Effector CD4-positive, alpha-beta T cell (primary cell): ENCODE measurements at regions not wholly inside any gene's neighbourhood (a gene's known extent, or its start where the extent isn't known, plus 50 kb on each side); places are given as distances from the start of the nearest gene placed in this dataset.
"Not testable (repeated sequence)": the region's sequence is repeated elsewhere in the genome, so short reads cannot be mapped to it uniquely, and the experiment has no call there.

ENCODE experiments used
- DNase-seq: peaks from one replicate; pipeline ENCODE4 v3.0.0-alpha.2; 2020

DNA sequence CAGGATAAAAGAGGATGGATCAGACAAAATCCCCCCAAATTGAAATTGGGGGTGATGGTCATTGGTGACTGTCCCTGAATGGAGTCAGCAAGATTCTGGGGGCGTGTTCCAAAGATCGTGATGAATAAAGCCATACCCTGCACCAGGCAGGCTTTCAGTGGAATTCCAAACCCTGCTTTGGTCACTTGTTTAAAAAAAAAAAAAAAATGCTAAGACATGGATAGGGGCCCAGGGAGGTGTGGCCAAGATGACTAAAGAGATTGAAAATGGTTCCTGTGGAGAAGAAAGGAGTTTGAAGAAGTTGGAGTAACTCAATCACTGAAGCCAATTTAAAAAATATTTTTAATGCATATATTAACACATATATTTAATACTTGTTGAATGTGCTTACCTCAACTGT is 161.4 kb upstream of the KCNG1 start:
- DNase-seq: no peak

GRCh38 chr20:51183451-51183850 is 160.5 kb upstream of the KCNG1 start:
- DNase-seq: no peak

DNA sequence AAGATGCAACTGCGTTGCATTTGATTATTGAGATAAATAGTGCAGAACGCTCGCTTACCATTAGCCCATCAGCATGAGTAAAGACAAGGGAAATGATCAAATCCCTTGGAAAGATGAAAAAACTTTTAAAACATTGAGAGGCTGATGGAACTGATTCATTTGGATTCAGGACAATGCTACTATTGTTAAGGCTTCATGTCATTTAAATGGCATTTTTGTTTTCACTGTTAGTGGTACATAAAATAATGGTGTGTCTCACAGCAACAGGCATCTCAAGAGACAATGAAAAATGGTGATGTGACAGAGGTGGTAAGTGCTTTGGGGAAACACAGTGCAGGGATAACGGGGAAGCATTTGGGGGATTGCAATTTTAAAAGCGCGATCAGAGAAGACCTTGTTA is 159.7 kb upstream of the KCNG1 start:
- DNase-seq: no peak

- DNase-seq: no peak
Measured at GRCh38 chr20:51178153-51178552, 155.2 kb upstream of the KCNG1 start.

DNA sequence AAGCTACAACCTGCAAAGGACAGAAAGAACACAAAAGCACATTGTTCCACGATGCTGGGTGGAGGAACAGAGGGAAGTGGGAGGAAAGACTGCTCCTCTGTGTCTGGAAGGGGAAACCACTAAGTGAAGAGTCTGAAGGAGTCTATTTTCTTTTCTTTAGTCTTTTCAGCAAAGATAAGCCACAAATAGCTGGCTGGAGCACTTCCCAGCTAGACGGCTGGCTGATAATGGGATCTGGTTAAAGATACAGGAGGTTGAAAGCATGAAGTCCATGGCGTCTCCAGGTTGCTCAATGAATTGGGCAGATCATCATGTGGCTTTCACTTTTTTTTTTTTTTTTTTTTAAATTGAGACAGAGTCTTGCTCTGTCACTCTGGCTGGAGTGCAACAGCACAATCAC is 154.0 kb upstream of the KCNG1 start:
- no peak for DNase-seq

DNA sequence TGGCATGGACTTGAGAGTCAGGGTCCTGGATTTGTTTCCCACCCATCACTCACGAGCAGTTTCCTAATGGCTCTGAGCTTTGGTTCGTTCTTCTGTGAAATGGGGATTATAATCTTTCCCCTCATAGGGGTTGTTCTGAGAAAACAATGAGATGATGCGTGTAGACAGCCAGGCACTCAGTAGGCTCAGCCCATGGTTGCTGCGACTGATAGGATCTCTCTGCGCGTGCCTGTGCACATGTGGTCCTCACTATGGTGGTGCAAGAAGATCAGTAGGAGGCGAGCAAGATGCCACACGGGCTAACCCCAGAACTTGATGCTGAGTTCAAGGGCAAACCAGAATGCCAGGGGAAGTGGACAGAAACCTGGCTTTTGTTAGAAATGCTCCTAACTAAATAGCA is 153.5 kb upstream of the KCNG1 start:
- DNase-seq: no peak

DNA sequence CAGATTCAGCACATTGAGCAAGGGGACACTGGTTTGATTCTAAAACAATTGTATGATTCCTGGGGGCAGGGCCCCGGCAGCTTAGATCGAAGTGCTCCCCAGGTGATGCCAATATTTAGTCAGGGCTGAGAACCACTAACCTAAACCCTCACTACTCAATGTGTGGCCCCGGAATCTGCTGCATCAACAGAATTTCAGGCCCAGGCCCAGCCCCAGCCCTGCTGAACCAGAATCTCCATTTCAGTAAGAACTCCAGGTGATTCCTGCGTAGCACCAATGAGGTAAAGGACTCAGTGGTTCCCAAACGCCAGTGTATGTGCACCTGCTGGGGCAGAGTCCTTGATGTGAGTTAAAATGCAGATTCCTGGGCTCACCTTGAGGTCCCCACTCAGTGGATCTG is 152.8 kb upstream of the KCNG1 start:
- no peak for DNase-seq

DNA sequence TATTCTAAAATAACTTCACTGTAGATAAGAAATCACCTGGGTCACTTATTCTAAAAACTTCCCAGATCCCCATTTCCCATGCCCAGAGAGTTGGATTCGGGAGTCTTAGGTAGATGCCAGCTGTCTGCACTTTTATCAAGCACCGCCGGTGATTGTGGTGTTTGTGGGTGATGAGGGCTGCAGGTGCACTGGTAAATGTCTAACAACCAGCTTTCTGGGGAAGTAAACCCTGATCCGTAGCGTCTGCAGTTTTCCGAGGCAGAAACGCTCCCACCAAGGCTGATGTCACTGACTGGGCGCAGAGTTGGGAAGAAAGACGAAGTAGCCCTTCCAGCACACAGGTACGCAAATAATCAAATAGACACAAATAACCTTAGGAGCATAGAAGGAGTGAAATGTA is 152.2 kb upstream of the KCNG1 start:
- DNase-seq: no peak

- DNase-seq: no peak
Measured at GRCh38 chr20:51174536-51174935, 151.6 kb upstream of the KCNG1 start.

DNA sequence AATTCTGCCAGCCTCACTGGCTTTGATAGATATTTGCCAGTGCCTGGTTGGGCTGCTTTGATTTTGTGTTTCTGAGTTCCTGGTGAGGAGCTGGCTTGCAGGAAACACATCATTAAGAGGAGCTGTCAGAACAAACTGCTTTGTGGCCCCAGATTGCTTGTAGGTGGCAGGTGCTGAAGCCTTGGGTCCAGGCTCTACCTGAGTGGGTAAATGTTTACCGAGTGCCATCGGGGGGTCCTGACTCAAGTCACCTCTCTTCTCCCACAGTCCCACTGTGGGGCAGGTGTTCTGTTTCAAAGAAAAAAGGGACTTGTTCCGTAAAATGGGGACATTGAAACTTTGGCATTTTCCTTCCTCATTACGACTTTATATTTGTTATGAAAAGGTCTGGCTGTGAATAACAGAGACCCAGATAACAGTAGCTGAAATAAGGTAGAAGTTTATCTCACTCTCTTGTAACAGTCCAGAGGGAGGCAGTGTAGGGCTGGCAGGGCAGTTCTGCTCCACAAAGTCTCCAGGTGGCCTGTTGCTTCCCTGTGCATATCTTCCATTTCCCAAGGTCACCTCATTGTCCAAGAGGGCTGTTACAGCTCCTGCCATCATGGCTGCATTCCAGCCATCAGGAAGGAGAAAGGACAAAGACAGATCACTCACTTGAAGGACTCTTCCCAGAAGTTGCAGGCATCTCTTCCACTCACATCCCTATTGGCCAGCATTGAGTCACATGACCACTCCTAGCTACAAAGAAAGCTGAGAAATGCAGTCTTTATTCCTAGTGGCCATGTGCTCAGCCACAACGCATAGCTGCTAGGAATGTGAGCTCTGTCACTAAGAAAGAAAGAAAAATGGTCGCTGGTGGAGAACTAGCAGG is 149.9 kb upstream of the KCNG1 start:
- no peak for DNase-seq

GRCh38 chr20:51171141-51171540 is 148.2 kb upstream of the KCNG1 start:
- no peak for DNase-seq

DNA sequence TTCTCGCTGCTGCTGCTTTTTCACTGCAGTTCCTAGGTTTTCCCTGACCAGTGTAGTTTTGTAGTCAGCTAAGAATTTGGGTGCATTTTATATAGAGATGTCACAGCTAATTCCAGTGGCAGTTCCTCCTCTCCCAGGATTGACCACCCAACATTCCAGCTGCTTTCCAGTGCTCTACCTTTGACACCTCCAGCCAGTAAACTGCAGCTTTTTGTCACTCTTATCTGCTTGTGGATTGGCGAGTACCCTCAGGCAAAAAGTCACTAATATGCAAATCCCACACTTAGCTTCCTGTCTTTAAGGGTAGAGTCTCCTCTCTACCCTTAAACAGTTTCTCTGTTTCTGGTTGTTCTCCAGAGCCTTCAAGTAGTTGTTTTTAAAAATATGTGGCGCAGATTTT is 146.9 kb upstream of the KCNG1 start:
- DNase-seq: no peak

- not testable (repeated sequence) for DNase-seq
Measured at GRCh38 chr20:51167911-51168310, 145.0 kb upstream of the KCNG1 start.

DNA sequence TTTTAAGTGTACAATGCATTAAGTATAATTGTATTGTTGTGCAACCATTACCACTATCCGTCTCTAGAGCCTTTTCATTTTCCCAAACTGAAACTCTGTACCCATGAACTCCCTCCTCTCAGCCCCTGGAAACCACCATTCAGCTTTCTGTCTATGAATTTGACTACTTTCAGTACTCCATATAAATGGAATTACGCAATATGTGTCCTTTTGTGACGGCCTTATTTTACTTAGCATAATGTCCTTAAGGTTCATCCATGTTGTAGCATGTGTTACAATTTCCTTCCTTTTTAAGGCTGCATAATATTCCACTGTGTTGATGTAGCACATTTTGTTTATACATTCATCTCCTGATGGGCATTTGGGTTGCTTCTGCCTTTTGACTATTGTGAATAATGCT is 143.6 kb upstream of the KCNG1 start:
- no peak for DNase-seq

DNA sequence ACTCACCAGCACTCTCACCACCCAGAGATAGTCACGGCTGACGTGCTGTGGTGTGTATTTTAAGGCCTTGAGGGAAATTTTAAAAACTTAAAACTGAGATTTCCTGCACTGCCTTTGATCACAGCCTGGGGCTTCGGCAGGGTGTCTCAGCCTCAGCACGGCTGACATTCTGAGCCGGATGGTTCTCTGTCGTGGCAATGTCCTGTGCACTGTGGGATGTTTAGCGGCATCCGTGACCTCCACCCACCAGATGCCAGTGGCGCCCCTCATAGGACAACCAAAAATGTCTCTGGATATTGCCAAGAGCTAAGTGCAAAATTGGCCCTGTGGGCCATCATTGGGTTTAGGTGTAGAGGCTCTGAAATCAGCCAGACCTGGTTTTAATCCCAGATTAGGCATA is 142.2 kb upstream of the KCNG1 start:
- no peak for DNase-seq

DNA sequence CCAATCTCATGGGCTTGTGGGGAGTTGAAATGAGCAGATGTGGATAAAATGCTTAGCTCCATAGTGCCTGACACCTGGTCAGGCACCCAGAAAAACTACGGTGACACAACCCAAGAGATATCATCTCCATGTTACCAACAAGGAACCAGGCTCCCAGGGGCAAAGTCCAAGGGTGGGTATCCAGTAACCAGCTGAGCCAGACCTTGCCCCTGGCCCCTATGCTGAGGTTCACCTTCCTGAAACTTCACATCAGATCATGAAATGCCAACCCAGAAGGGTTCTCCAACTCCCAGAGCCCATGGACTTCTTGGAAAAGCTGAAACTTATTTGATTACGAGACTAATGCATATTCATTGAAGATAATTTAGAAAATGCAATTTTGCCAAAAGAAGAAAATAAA is 141.8 kb upstream of the KCNG1 start:
- no peak for DNase-seq

GRCh38 chr20:51163996-51164600 is 141.2 kb upstream of the KCNG1 start:
- DNase-seq: no peak

DNA sequence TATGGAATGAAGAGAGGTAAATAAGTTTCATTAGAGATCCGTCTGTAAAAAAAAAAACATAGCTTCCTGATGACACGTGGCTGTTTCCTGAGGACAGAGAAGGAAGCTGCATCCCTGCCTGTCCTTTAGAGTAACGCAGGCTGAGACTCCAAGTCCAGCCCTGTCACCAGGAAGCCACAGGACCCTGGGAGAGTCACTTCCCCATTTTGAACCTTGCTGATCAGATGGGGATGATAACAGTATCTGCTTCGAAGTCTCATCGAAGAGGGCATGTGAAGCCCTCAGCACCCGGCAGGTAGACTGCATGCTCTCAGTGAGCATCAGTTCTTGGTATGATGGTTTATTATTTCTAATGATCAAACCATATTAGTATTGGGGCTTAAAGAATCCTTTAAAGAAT is 139.1 kb upstream of the KCNG1 start:
- no peak for DNase-seq

- no peak for DNase-seq
Measured at GRCh38 chr20:51160821-51161220, 137.9 kb upstream of the KCNG1 start.

GRCh38 chr20:51159981-51160380 is 137.1 kb upstream of the KCNG1 start:
- DNase-seq: no peak

GRCh38 chr20:51159303-51159702 is 136.4 kb upstream of the KCNG1 start:
- no peak for DNase-seq

DNA sequence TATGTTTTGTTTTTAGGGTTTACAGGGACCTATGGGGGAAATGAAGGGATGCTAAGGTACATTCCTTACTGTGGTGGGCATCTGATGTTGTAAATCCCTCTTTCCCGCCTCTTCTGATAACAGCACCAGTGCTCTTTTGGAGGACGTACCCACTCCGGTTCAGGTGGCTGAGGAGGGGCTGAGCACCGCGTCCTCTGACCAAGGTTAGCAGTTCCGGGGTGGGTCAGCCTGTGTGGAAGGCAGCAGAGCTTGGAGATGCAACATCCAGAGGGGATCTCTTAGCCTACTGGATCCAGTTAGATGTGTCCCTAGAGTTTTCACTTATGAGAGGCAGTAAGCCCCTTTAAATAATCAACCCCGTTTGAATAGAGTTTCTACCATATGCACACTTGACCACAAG is 135.3 kb upstream of the KCNG1 start:
- no peak for DNase-seq

- DNase-seq: no peak
Measured at GRCh38 chr20:51156041-51156982, 133.4 kb upstream of the KCNG1 start.
